ENCODE measurements at regions not wholly inside any gene's neighbourhood (a gene's known extent, or its start where the extent isn't known, plus 50 kb on each side); places are given as distances from the start of the nearest gene placed in this dataset.

- TF ChIP-seq EZH2 (IDR thresholded peaks at IDR 0.05; ENCODE audit: borderline replicate concordance, low read length) (no peak), CTCF (conservative IDR thresholded peaks at IDR 0.05 in 1 of 2, IDR thresholded peaks at IDR 0.05 in 1 of 2; ENCODE audit: extremely low read depth in 1 of 2, insufficient read depth in 1 of 2, low read depth in 1 of 2, low read length in 2 of 2) (no peak)
Measured at GRCh38 chr11:92653454-92653853, 316.0 kb upstream of the MTNR1B start.
